HCT116 (cell line): ENCODE measurements at regions not wholly inside any gene's neighbourhood (a gene's known extent, or its start where the extent isn't known, plus 50 kb on each side); places are given as distances from the start of the nearest gene placed in this dataset.

ENCODE experiments used
- ATAC-seq: fragments of 200-7000 bp; cut with Tn5 transposase; 2 replicates; pipeline ENCODE4 v1.9.1; 2020; ENCODE audit warnings: mild to moderate bottlenecking, moderate library complexity
- BruUV-seq: library from RNA; stranded (reverse); fragments of 400-500 nt; replicated peaks from 2 replicates; lab custom pipeline; 2021; lab: Mats Ljungman, UMichigan
- CTCF ChIA-PET: fragments of 300-600 bp; sonication (Branson Sonifier 250); formaldehyde crosslinking; loops from one replicate; lab custom pipeline; 2021; ENCODE audit warnings: antibody characterized with exemption; lab: Charles Lee
- POLR2A ChIA-PET: fragments of 300-600, 350-600 bp; sonication (Branson Sonifier 250); formaldehyde crosslinking; loops from one replicate; lab custom pipeline; 2021; ENCODE audit warnings: antibody characterized with exemption; lab: Charles Lee
- RAD21 ChIA-PET, 2 experiments: fragments of 300-600 bp; sonication (Branson Sonifier 250); formaldehyde crosslinking; loops; one replicate each; lab custom pipeline; 2023; ENCODE audit warnings: low total read pairs in 2 of 2; ENCODE audit not compliant: uncharacterized antibody in 2 of 2, unreplicated experiment in 2 of 2, low non-redundant PET in 1 of 2; lab: Charles Lee
- DNase-seq: peaks from one replicate; pipeline ENCODE4 v3.0.0-alpha.2; 2010; ENCODE audit warnings: low read depth, low spot score
- H2AFZ ChIP-seq: fragments of 200-600 bp; shearing (Covaris generic), sonication (generic); 2 replicates; pipeline ENCODE4 v1.6.1; 2017; ENCODE audit warnings: low read depth, mixed run types, mixed read lengths, antibody characterized with exemption, low read length; ENCODE audit not compliant: poor library complexity, severe bottlenecking
- H3K27ac ChIP-seq: 2 replicates; pipeline ENCODE4 v1.5.1; 2012; ENCODE audit warnings: low read depth, low read length
- H3K27me3 ChIP-seq: fragments of 200-600 bp; sonication (generic); 2 replicates; pipeline ENCODE4 v1.6.1; 2016; ENCODE audit warnings: mixed run types, low read length, mixed read lengths; ENCODE audit not compliant: insufficient read depth
- H3K36me3 ChIP-seq, 2 experiments: fragments of 200-500 bp in 1 of 2; fragments of 200-600 bp in 1 of 2; sonication (Bioruptor generic) in 1 of 2; sonication (generic) in 1 of 2; 2 replicates each; pipeline versions ENCODE4 v1.5.1 to v1.6.1; 2014 to 2016; ENCODE audit warnings: low read length in 2 of 2, inconsistent platforms in 1 of 2, mixed read lengths in 1 of 2, mixed run types in 1 of 2; ENCODE audit not compliant: insufficient read depth in 2 of 2, control insufficient read depth in 1 of 2
- H3K4me1 ChIP-seq, 2 experiments: fragments of 200-600 bp in 1 of 2; sonication (generic) in 1 of 2; 2 replicates each; pipeline versions ENCODE4 v1.5.1 to v1.6.1; 2012 to 2017; ENCODE audit warnings: low read length in 2 of 2, inconsistent platforms in 1 of 2, mild to moderate bottlenecking in 1 of 2, mixed read lengths in 1 of 2, mixed run types in 1 of 2, moderate library complexity in 1 of 2; ENCODE audit not compliant: insufficient read depth in 2 of 2, control insufficient read depth in 1 of 2
- H3K4me2 ChIP-seq: fragments of 200-600 bp; sonication (generic); 2 replicates; pipeline ENCODE4 v1.6.1; 2017; ENCODE audit warnings: mixed run types, low read length, mixed read lengths
- H3K4me3 ChIP-seq, 2 experiments: fragments of 200-600 bp in 1 of 2; sonication (generic) in 1 of 2; replicated peaks in 1 of 2; 2 replicates each; pipeline ENCODE4 v1.5.1; 2011 to 2016; ENCODE audit warnings: low read length in 2 of 2, control low read depth in 1 of 2, low read depth in 1 of 2, mild to moderate bottlenecking in 1 of 2, mixed read lengths in 1 of 2, mixed run types in 1 of 2
- H3K79me2 ChIP-seq: fragments of 200-600 bp; sonication (generic); 2 replicates; pipeline ENCODE4 v1.6.1; 2017; ENCODE audit warnings: mild to moderate bottlenecking, mixed run types, low read length, moderate library complexity, mixed read lengths; ENCODE audit not compliant: insufficient read depth
- H3K9ac ChIP-seq: fragments of 200-600 bp; sonication (generic); 2 replicates; pipeline ENCODE4 v1.6.1; 2016; ENCODE audit warnings: low read length, mixed read lengths
- H3K9me2 ChIP-seq: fragments of 200-600 bp; sonication (generic), shearing (Covaris generic); 2 replicates; pipeline ENCODE4 v1.6.1; 2017; ENCODE audit warnings: mixed run types, mild to moderate bottlenecking, moderate library complexity; ENCODE audit not compliant: insufficient read depth
- H3K9me3 ChIP-seq, 2 experiments: fragments of 200-500 bp in 1 of 2; fragments of 200-600 bp in 1 of 2; sonication (Bioruptor generic) in 1 of 2; sonication (generic) in 1 of 2; 2 replicates each; pipeline ENCODE4 v1.6.1; 2014 to 2017; ENCODE audit warnings: low read length in 2 of 2, mixed read lengths in 2 of 2, inconsistent platforms in 1 of 2, low read depth in 1 of 2, mild to moderate bottlenecking in 1 of 2, mixed run types in 1 of 2, moderate library complexity in 1 of 2; ENCODE audit not compliant: control insufficient read depth in 1 of 2, insufficient read depth in 1 of 2
- H4K20me1 ChIP-seq: fragments of 200-600 bp; sonication (generic), shearing (Covaris generic); 2 replicates; pipeline ENCODE4 v1.6.1; 2017; ENCODE audit warnings: mixed run types, mild to moderate bottlenecking, moderate library complexity; ENCODE audit not compliant: insufficient read depth
- CBX3 ChIP-seq: IDR thresholded peaks from 2 replicates; pipeline ENCODE4 v1.6.1; 2012; ENCODE audit warnings: low read depth
- CTCF ChIP-seq, 3 experiments: fragments of 200-600 bp in 1 of 3; sonication (generic) in 1 of 3; IDR thresholded peaks in 2 of 3; conservative IDR thresholded peaks in 1 of 3; 2 replicates each; pipeline ENCODE4 v1.5.1; 2012 to 2017; ENCODE audit warnings: low read depth in 2 of 3, low read length in 2 of 3, antibody characterized with exemption in 1 of 3, borderline replicate concordance in 1 of 3, control low read depth in 1 of 3, mild to moderate bottlenecking in 1 of 3, mixed read lengths in 1 of 3, mixed run types in 1 of 3, moderate library complexity in 1 of 3; ENCODE audit not compliant: insufficient read depth in 1 of 3
- POLR2AphosphoS5 ChIP-seq: IDR thresholded peaks from 2 replicates; pipeline ENCODE4 v1.6.1; 2011; ENCODE audit warnings: mild to moderate bottlenecking, low read depth, low read length, moderate library complexity
- RAD21 ChIP-seq: IDR thresholded peaks from 2 replicates; pipeline ENCODE4 v1.6.1; 2012; ENCODE audit warnings: low read depth, mild to moderate bottlenecking
- YY1 ChIP-seq: IDR thresholded peaks from 2 replicates; pipeline ENCODE4 v1.6.1; 2011; ENCODE audit warnings: low read length, low read depth, moderate library complexity, mild to moderate bottlenecking; ENCODE audit not compliant: insufficient replicate concordance; ENCODE audit errors: extremely low read depth
- ZBTB33 ChIP-seq: IDR thresholded peaks from 2 replicates; pipeline ENCODE4 v1.6.1; 2011; ENCODE audit warnings: mild to moderate bottlenecking, low read length, moderate library complexity; ENCODE audit not compliant: insufficient replicate concordance; ENCODE audit errors: extremely low read depth
- ZFX ChIP-seq: fragments of 450-650 bp; IDR thresholded peaks from 2 replicates; pipeline ENCODE4 v1.6.1; 2017
- ZNF274 ChIP-seq: fragments of 200-500 bp; sonication (Bioruptor generic); IDR thresholded peaks from 2 replicates; pipeline ENCODE4 v1.6.1; 2014; ENCODE audit warnings: mild to moderate bottlenecking, low read depth, low read length, inconsistent platforms
- intact Hi-C: fragments of 100-400 bp; cut with micrococcal nuclease; formaldehyde crosslinking; loops from 2 replicates; pipeline ENCODE4 v1.10.0; 2022
- TF ChIP-seq, protein P1 (sequence below): IDR thresholded peaks from 2 replicates; pipeline ENCODE4 v1.6.1; 2012

DNA sequence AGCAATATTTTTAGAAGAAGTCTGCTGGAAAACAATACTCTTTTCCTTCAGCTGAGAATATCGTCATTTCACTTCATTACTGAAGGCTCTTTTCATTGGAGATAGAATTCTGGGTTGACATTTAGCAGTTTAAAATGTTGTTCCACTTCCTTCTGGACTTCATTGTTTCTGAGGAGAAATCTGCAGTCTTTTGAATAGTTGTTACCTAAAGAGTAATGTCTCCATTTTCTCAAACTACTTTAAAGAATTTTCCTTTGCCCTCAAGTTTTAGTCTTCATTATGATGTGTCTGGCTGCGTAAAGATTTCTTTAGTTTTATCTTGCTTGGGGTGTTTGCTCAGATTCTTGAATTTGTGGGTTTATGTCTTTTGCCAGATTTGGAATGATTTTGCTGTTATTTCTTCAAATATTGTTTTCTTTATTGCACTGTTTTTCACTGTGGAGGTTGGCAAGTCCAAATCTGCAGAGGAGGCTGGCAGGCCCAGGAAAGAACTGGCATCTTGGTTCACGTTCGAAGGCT, 136.3 kb downstream of the DNAJB6 start:
- no peaks in the 10 kb centered on the region for H3K9me2 ChIP-seq
- H3K27me3 ChIP-seq = no peaks in the 10 kb centered on the region
- peaks cover 4 to 16% of the 10 kb centered on the region in 2 experiments; a peak in 2 of 4 replicates for H3K9me3 ChIP-seq
- intact Hi-C loops = no loop called here
- no peaks in the 10 kb centered on the region for H4K20me1 ChIP-seq
- no peak for DNase-seq
- H3K36me3 ChIP-seq = no peaks in the 10 kb centered on the region
- H3K4me1 ChIP-seq = peaks cover 0 to 7% of the 10 kb centered on the region in 2 experiments; a peak in 1 of 4 replicates
- no peak overlapping the region for H3K4me3 ChIP-seq
- no peak for ATAC-seq
- H3K27ac ChIP-seq = no peak overlapping the region
- no peak overlapping the region for H3K9ac ChIP-seq
- POLR2A ChIA-PET = no interaction called here
- H3K4me2 ChIP-seq = no peak overlapping the region
- no peak for TF ChIP-seq ZNF274
- peak; percentile 77; the same call in 1 of the 2 replicates for TF ChIP-seq CBX3
- TF ChIP-seq, all 23 proteins: peak for 1
- CTCF ChIA-PET = no interaction called here
- RAD21 ChIA-PET = no interaction called here
- BruUV-seq = no TSS peak
- H3K79me2 ChIP-seq = no peaks in the 10 kb centered on the region
- no peak overlapping the region for H2AFZ ChIP-seq

GRCh38 chr7:157474685-157475084, 137.9 kb downstream of the DNAJB6 start:
- no TSS peak for BruUV-seq
- CTCF ChIA-PET = interaction anchor here (0.8 to 1.4 kb wide), 6 partner anchors 8 to 93 kb away, joined by 3 to 6 read pairs (median 3); no protein-coding TSS in a partner anchor
- intact Hi-C loops = no loop called here

More at GRCh38 chr7:157474685-157475084, 137.9 kb downstream of the DNAJB6 start:
- TF ChIP-seq RAD21 (peak; percentile 47), YY1 (peak; percentile 15), POLR2AphosphoS5 (no peak), ZFX (no peak), CTCF (IDR thresholded peaks at IDR 0.05 in 2 of 3, conservative IDR thresholded peaks at IDR 0.05 in 1 of 3; ENCODE audit: borderline replicate concordance in 1 of 3, insufficient read depth in 1 of 3, low read depth in 2 of 3, low read length in 2 of 3) (peak; percentile 35 to 66 (median 64); a peak in 5 of 6 replicates), ZBTB33 (no peak)
- TF ChIP-seq, protein P1, sequence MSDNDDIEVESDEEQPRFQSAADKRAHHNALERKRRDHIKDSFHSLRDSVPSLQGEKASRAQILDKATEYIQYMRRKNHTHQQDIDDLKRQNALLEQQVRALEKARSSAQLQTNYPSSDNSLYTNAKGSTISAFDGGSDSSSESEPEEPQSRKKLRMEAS = peak; percentile 56
- H2AFZ ChIP-seq = no peak overlapping the region
- POLR2A ChIA-PET = no interaction called here
- H3K79me2 ChIP-seq = no peaks in the 10 kb centered on the region
- H3K9ac ChIP-seq = no peak overlapping the region
- no peak overlapping the region for H3K4me2 ChIP-seq
- peaks cover 0 to 7% of the 10 kb centered on the region in 2 experiments; a peak in 1 of 4 replicates for H3K4me1 ChIP-seq
- DNase-seq (peak; percentile 48), ATAC-seq (peak; percentile 96)
- H3K9me2 ChIP-seq = no peaks in the 10 kb centered on the region
- H3K9me3 ChIP-seq = peaks cover 4 to 16% of the 10 kb centered on the region in 2 experiments; a peak in 2 of 4 replicates
- no peaks in the 10 kb centered on the region for H4K20me1 ChIP-seq
- RAD21 ChIA-PET = interaction anchor here in 1 of 2 experiments (0.6 kb wide), 1 partner anchor 1867 kb away, joined by 3 read pairs; no protein-coding TSS in a partner anchor
- no peaks in the 10 kb centered on the region for H3K27me3 ChIP-seq
- no peaks in the 10 kb centered on the region for H3K36me3 ChIP-seq
- H3K27ac ChIP-seq = no peak overlapping the region
- H3K4me3 ChIP-seq = no peak overlapping the region
